Mammary epithelial cell (primary cell): ENCODE measurements at regions not wholly inside any gene's neighbourhood (a gene's known extent, or its start where the extent isn't known, plus 50 kb on each side); places are given as distances from the start of the nearest gene placed in this dataset.

ENCODE experiments used
- CTCF ChIP-seq, 2 donors: IDR thresholded peaks in 1 of 2; conservative IDR thresholded peaks in 1 of 2; 2 replicates each; pipeline ENCODE4 v1.5.1; 2011 to 2012; ENCODE audit warnings: inconsistent platforms in 2 of 2, low read length in 2 of 2, mild to moderate bottlenecking in 2 of 2, control low read depth in 1 of 2, low read depth in 1 of 2; ENCODE audit not compliant: insufficient read depth in 1 of 2; ENCODE audit errors: extremely low read depth in 1 of 2
- EZH2 ChIP-seq: IDR thresholded peaks from 2 replicates; pipeline ENCODE4 v1.6.1; 2012; ENCODE audit warnings: low read length, inconsistent platforms, borderline replicate concordance

- TF ChIP-seq CTCF (conservative IDR thresholded peaks at IDR 0.05 in 1 of 2, IDR thresholded peaks at IDR 0.05 in 1 of 2; ENCODE audit: extremely low read depth in 1 of 2, insufficient read depth in 1 of 2, low read depth in 1 of 2, low read length in 2 of 2) (no peak), EZH2 (no peak)
Measured at GRCh38 chr11:134656861-134657540, 245.0 kb upstream of the B3GAT1 start.
